ENCODE measurements at regions not wholly inside any gene's neighbourhood (a gene's known extent, or its start where the extent isn't known, plus 50 kb on each side); places are given as distances from the start of the nearest gene placed in this dataset.

DNA sequence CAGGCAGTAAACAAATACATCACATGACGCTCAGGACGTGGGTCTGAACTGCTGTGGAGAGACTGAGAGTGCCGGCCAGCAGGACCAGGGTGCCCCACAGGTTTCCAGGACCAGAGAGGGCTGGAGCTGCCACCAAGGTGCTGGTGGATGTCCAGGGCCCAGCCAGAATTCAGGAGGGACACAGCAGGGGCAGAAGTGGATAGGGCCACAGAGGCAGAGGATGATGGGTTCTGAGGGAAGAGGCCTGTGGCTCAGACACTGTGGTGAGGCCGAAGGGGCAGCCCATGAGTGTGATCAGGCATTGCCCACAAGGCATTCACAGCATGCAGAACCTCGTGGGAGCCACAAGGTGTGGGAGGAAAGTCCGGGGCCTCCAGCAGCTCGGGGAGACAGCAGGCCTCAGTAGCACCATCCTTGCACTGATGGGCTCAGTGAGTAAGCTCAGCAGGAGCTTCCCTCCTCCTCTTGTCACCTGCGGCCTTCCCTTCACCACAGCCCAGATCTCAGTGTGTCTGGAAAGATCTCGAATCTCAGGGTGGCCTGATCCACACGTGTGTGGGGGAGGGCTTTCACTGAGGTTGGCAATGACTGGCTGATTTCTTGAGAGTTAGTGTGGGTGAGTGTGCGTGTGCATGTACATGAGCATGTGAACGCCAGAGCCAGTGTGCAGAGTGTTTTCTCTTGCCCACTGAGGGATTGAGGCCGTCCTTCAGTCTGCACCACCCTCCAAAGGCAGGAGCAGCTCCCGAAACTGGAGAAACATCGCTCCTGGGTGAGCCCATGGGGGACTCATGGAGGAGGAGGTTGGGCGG, 181.8 kb upstream of the RAB6C start:
- peaks cover 18% of the 10 kb centered on the region; the same call in 1 of the 2 replicates for H3K9me3 ChIP-seq (ENCODE audit: control insufficient read depth, insufficient read depth, low read length)
- DNase-seq (ENCODE audit: low read depth, low spot score), result no peak
- no peak overlapping the region for H3K4me3 ChIP-seq (ENCODE audit: low read depth, low read length)
- POLR2A ChIA-PET, result no interaction called here
- TF ChIP-seq, protein P1, sequence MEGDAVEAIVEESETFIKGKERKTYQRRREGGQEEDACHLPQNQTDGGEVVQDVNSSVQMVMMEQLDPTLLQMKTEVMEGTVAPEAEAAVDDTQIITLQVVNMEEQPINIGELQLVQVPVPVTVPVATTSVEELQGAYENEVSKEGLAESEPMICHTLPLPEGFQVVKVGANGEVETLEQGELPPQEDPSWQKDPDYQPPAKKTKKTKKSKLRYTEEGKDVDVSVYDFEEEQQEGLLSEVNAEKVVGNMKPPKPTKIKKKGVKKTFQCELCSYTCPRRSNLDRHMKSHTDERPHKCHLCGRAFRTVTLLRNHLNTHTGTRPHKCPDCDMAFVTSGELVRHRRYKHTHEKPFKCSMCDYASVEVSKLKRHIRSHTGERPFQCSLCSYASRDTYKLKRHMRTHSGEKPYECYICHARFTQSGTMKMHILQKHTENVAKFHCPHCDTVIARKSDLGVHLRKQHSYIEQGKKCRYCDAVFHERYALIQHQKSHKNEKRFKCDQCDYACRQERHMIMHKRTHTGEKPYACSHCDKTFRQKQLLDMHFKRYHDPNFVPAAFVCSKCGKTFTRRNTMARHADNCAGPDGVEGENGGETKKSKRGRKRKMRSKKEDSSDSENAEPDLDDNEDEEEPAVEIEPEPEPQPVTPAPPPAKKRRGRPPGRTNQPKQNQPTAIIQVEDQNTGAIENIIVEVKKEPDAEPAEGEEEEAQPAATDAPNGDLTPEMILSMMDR (IDR thresholded peaks at IDR 0.05; ENCODE audit: low read depth, low read length), result no peak
- CTCF ChIA-PET, result no interaction called here
- H3K27me3 ChIP-seq (ENCODE audit: control insufficient read depth, insufficient read depth, low read length), result no peaks in the 10 kb centered on the region
- no peak overlapping the region for H3K27ac ChIP-seq (ENCODE audit: low read depth, low read length)

DNA sequence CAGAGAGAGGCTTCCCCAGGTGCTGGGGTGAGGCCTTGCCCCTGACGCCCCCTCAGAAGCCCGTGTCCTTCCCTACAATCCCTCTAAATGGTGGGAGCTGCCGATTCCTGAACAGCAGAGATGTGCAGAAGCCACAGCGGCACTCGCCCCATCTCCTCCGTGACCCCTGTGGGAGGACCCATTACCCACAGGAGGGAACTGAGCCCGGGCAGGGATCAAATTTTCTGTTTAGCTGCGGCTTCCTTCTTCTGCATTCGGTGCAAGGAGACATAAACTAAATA, 181.2 kb upstream of the RAB6C start:
- ChIA-PET POLR2A (no interaction called here), CTCF (no interaction called here)
- H3K9me3 ChIP-seq (ENCODE audit: control insufficient read depth, insufficient read depth, low read length), result peaks cover 18% of the 10 kb centered on the region; the same call in 1 of the 2 replicates
- DNase-seq (ENCODE audit: low read depth, low spot score), result no peak
- no peak overlapping the region for H3K27ac ChIP-seq (ENCODE audit: low read depth, low read length)
- no peak overlapping the region for H3K4me3 ChIP-seq (ENCODE audit: low read depth, low read length)
- TF ChIP-seq, protein P1 (IDR thresholded peaks at IDR 0.05; ENCODE audit: low read depth, low read length), result no peak
- no peaks in the 10 kb centered on the region for H3K27me3 ChIP-seq (ENCODE audit: control insufficient read depth, insufficient read depth, low read length)

DNA sequence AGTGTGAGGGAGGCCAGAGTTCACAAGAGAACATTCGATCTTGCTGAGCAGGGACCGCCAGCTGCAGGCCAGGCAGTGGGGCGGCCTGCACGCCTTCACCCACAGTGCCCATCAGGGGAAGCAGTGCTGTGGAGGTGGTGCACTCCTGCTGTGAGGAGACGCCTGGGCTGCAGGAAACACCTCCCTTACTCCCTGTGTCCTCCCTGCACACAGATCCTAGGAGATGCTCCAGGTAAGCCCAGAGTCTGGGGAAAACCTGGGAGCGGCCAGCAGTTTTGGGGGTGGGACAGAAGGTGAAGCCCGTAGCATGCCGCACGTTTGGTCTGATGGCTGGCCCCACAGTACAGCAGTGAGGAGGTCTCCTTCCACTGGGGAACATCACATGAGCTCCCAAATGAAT, 180.8 kb upstream of the RAB6C start:
- TF ChIP-seq, protein P1 (IDR thresholded peaks at IDR 0.05; ENCODE audit: low read depth, low read length), result no peak
- peaks cover 18% of the 10 kb centered on the region; the same call in 1 of the 2 replicates for H3K9me3 ChIP-seq (ENCODE audit: control insufficient read depth, insufficient read depth, low read length)
- ChIA-PET POLR2A (no interaction called here), CTCF (no interaction called here)
- DNase-seq (ENCODE audit: low read depth, low spot score), result no peak
- no peak overlapping the region for H3K4me3 ChIP-seq (ENCODE audit: low read depth, low read length)
- no peaks in the 10 kb centered on the region for H3K27me3 ChIP-seq (ENCODE audit: control insufficient read depth, insufficient read depth, low read length)
- no peak overlapping the region for H3K27ac ChIP-seq (ENCODE audit: low read depth, low read length)

DNA sequence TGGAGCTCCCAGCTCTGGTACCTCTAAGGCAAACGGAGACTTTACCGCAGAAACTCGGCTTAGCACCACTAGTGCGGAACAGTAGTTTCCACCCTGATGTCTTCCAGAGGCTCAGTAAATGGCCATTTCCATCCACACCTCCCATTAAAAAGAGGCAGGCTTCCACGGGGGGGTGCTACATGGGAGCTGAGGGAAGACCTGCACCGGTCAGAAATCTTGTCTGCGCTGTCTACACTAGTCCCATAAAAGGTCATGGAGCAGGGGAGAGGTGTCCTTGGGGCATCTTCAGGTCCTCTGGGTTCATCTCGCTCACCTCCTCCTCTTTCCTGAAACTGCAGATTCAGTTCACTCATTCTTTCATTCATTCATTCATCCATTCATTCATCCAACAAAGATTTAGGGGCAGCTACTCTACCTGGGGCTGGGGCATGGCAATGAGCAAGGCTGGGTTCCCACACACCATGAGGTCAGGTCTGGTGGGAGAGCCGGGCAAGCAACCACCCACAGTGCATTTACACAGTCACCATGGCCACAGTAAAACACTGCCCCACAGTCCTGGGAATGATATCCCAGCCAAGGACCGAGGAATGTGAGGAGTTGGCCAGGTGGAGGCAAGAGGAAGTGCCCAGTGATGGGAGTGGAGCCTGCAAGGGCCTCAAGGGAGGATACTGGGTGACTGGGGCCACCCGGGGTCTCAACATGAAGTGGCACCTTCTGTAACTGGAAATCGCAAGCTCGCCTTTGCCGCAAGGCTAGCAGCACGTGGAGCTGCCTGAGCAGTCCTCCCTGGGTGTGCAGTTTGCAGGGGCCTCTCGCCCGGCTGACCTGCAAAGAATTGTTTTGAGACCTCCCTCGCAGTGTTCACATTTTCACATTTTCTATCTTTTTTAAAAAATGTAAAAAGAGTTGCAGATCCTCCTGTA, 180.2 kb upstream of the RAB6C start:
- DNase-seq (ENCODE audit: low read depth, low spot score), result no peak
- peaks cover 18% of the 10 kb centered on the region; the same call in 1 of the 2 replicates for H3K9me3 ChIP-seq (ENCODE audit: control insufficient read depth, insufficient read depth, low read length)
- CTCF ChIA-PET, result no interaction called here
- TF ChIP-seq, protein P1 (IDR thresholded peaks at IDR 0.05; ENCODE audit: low read depth, low read length), result no peak
- POLR2A ChIA-PET, result no interaction called here
- no peak overlapping the region for H3K27ac ChIP-seq (ENCODE audit: low read depth, low read length)
- no peaks in the 10 kb centered on the region for H3K27me3 ChIP-seq (ENCODE audit: control insufficient read depth, insufficient read depth, low read length)
- no peak overlapping the region for H3K4me3 ChIP-seq (ENCODE audit: low read depth, low read length)

DNA sequence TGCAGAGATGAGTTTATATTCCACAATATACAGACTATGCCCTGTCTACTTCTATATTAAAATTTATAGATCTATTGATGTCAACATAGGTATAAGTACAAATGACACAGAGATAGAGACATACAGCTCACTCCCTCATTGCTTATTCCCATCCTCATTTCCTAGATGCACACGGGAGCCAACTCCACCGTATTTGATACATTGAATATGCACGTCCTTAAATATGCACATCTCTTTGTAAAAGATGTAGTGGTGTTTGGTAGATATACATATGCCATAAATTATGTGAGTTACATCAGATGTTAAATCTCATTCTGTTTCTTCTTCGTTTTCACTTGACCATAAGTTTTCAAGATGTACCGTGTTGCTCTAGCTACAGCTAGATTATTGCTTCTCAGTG, 179.2 kb upstream of the RAB6C start:
- TF ChIP-seq, protein P1 (IDR thresholded peaks at IDR 0.05; ENCODE audit: low read depth, low read length), result no peak
- POLR2A ChIA-PET, result no interaction called here
- DNase-seq (ENCODE audit: low read depth, low spot score), result no peak
- H3K27ac ChIP-seq (ENCODE audit: low read depth, low read length), result no peak overlapping the region
- no peak overlapping the region for H3K4me3 ChIP-seq (ENCODE audit: low read depth, low read length)
- H3K9me3 ChIP-seq (ENCODE audit: control insufficient read depth, insufficient read depth, low read length), result peaks cover 18% of the 10 kb centered on the region; the same call in 1 of the 2 replicates
- H3K27me3 ChIP-seq (ENCODE audit: control insufficient read depth, insufficient read depth, low read length), result no peaks in the 10 kb centered on the region
- CTCF ChIA-PET, result no interaction called here

Data from AG04450 (cell line).